ENCODE measurements at regions not wholly inside any gene's neighbourhood (a gene's known extent, or its start where the extent isn't known, plus 50 kb on each side); places are given as distances from the start of the nearest gene placed in this dataset.

- Histone ChIP-seq H3K9ac (no peak overlapping the region), H4K20me1 (ENCODE audit: low read depth) (no peaks in the 10 kb centered on the region), H3K79me2 (ENCODE audit: low read depth) (no peaks in the 10 kb centered on the region), H3K27ac (no peak overlapping the region), H3K4me1 (no peaks in the 10 kb centered on the region), H3K4me3 (no peak overlapping the region), H3F3A (ENCODE audit: low read depth) (no peaks in the 10 kb centered on the region), H3K36me3 (no peaks in the 10 kb centered on the region), H3K9me3 (ENCODE audit: low read depth) (no peaks in the 10 kb centered on the region), H3K27me3 (no peaks in the 10 kb centered on the region), H2AFZ (replicated peaks) (no peak overlapping the region), H3K4me2 (no peak overlapping the region)
- peaks cover 2% of the 10 kb centered on the region for H3K27me3 Mint-ChIP-seq (ENCODE audit: insufficient read depth, low read depth)
- DNase-seq (ENCODE audit: low spot score): no peak
- H3K4me3 Mint-ChIP-seq: no peak overlapping the region
- TF ChIP-seq EZH2phosphoT487 (IDR thresholded peaks at IDR 0.05) (no peak), CTCF (IDR thresholded peaks at IDR 0.05) (no peak), EZH2 (IDR thresholded peaks at IDR 0.05) (no peak)
- H3K9me3 Mint-ChIP-seq: no peaks in the 10 kb centered on the region
- H3K4me1 Mint-ChIP-seq: no peaks in the 10 kb centered on the region
- H3K27ac Mint-ChIP-seq: no peak overlapping the region
- H3K36me3 Mint-ChIP-seq: no peaks in the 10 kb centered on the region
Measured at GRCh38 chr7:28260969-28261368, 80.4 kb upstream of the JAZF1 start.

- Histone ChIP-seq H3K9ac (no peak overlapping the region), H3K4me2 (no peak overlapping the region), H3K27ac (no peak overlapping the region), H3K79me2 (ENCODE audit: low read depth) (no peaks in the 10 kb centered on the region), H4K20me1 (ENCODE audit: low read depth) (no peaks in the 10 kb centered on the region), H2AFZ (replicated peaks) (no peak overlapping the region), H3K4me3 (no peak overlapping the region), H3K4me1 (no peaks in the 10 kb centered on the region), H3K9me3 (ENCODE audit: low read depth) (no peaks in the 10 kb centered on the region), H3K36me3 (no peaks in the 10 kb centered on the region), H3K27me3 (no peaks in the 10 kb centered on the region), H3F3A (ENCODE audit: low read depth) (no peaks in the 10 kb centered on the region)
- Mint-ChIP-seq H3K27me3 (ENCODE audit: insufficient read depth, low read depth) (no peaks in the 10 kb centered on the region), H3K9me3 (peaks cover 2% of the 10 kb centered on the region), H3K4me1 (no peaks in the 10 kb centered on the region), H3K4me3 (no peak overlapping the region), H3K27ac (no peak overlapping the region), H3K36me3 (no peaks in the 10 kb centered on the region)
- no peak for DNase-seq (ENCODE audit: low spot score)
- no peak for TF ChIP-seq EZH2 (IDR thresholded peaks at IDR 0.05)
- no peak for TF ChIP-seq CTCF (IDR thresholded peaks at IDR 0.05)
- no peak for TF ChIP-seq EZH2phosphoT487 (IDR thresholded peaks at IDR 0.05)
Measured at GRCh38 chr7:28263622-28264271, 83.2 kb upstream of the JAZF1 start.

- H3K4me1 ChIP-seq: no peaks in the 10 kb centered on the region
- no peaks in the 10 kb centered on the region for H3K36me3 ChIP-seq
- peaks cover 2% of the 10 kb centered on the region for H3K9me3 Mint-ChIP-seq
- H3F3A ChIP-seq (ENCODE audit: low read depth): no peaks in the 10 kb centered on the region
- H4K20me1 ChIP-seq (ENCODE audit: low read depth): no peaks in the 10 kb centered on the region
- H3K9ac ChIP-seq: no peak overlapping the region
- no peaks in the 10 kb centered on the region for H3K36me3 Mint-ChIP-seq
- no peaks in the 10 kb centered on the region for H3K9me3 ChIP-seq (ENCODE audit: low read depth)
- H3K27ac Mint-ChIP-seq: no peak overlapping the region
- no peak overlapping the region for H2AFZ ChIP-seq (replicated peaks)
- H3K27me3 ChIP-seq: no peaks in the 10 kb centered on the region
- no peak overlapping the region for H3K4me3 Mint-ChIP-seq
- H3K4me2 ChIP-seq: no peak overlapping the region
- DNase-seq (ENCODE audit: low spot score): no peak
- no peaks in the 10 kb centered on the region for H3K79me2 ChIP-seq (ENCODE audit: low read depth)
- TF ChIP-seq CTCF (IDR thresholded peaks at IDR 0.05) (no peak), EZH2phosphoT487 (IDR thresholded peaks at IDR 0.05) (no peak), EZH2 (IDR thresholded peaks at IDR 0.05) (no peak)
- no peak overlapping the region for H3K4me3 ChIP-seq
- H3K27me3 Mint-ChIP-seq (ENCODE audit: insufficient read depth, low read depth): no peaks in the 10 kb centered on the region
- H3K4me1 Mint-ChIP-seq: no peaks in the 10 kb centered on the region
- H3K27ac ChIP-seq: no peak overlapping the region
Measured at GRCh38 chr7:28266402-28266801, 85.8 kb upstream of the JAZF1 start.

Data from neural progenitor cell (in vitro differentiated cells).